ENCODE measurements at regions not wholly inside any gene's neighbourhood (a gene's known extent, or its start where the extent isn't known, plus 50 kb on each side); places are given as distances from the start of the nearest gene placed in this dataset.

- no peak for TF ChIP-seq CTCF (IDR thresholded peaks at IDR 0.05)
- no peak for TF ChIP-seq POLR2AphosphoS5 (IDR thresholded peaks at IDR 0.05)
- TF ChIP-seq POLR2A (IDR thresholded peaks at IDR 0.05) = no peak
- no peak for TF ChIP-seq EP300 (IDR thresholded peaks at IDR 0.05)
These were observed 292.3 kb upstream of the CADM2 start for GRCh38 chr3:84666468-84666867.

Measured in stomach (tissue), 4 donors.